Liver (tissue), 3 donors: ENCODE measurements at regions not wholly inside any gene's neighbourhood (a gene's known extent, or its start where the extent isn't known, plus 50 kb on each side); places are given as distances from the start of the nearest gene placed in this dataset.

Source experiments
- ATF3 ChIP-seq: IDR thresholded peaks from 2 replicates; pipeline ENCODE4 v1.6.1; 2016; ENCODE audit warnings: antibody characterized with exemption
- CTCF ChIP-seq: fragments of 150-350 bp; IDR thresholded peaks from 2 replicates; pipeline ENCODE4 v1.5.1; 2017; ENCODE audit warnings: improper control_type of control experiment, low read depth, low read length; ENCODE audit not compliant: missing input control
- EGR1 ChIP-seq, 2 donors: IDR thresholded peaks; 2 replicates each; pipeline ENCODE4 v1.6.1; 2016 to 2018; ENCODE audit warnings: antibody characterized with exemption in 2 of 2, low read depth in 2 of 2
- FOXA1 ChIP-seq: IDR thresholded peaks from 2 replicates; pipeline ENCODE4 v1.6.1; 2016; ENCODE audit warnings: antibody characterized with exemption
- GABPA ChIP-seq, 2 donors: IDR thresholded peaks in 1 of 2; conservative IDR thresholded peaks in 1 of 2; 2 replicates each; pipeline ENCODE4 v1.6.1; 2016; ENCODE audit warnings: antibody characterized with exemption in 2 of 2, mild to moderate bottlenecking in 1 of 2, moderate library complexity in 1 of 2
- JUND ChIP-seq, 2 donors: IDR thresholded peaks; 2 replicates each; pipeline ENCODE4 v1.6.1; 2016; ENCODE audit warnings: antibody characterized with exemption in 2 of 2
- MAX ChIP-seq: IDR thresholded peaks from 2 replicates; pipeline ENCODE4 v1.6.1; 2016; ENCODE audit warnings: antibody characterized with exemption
- RAD21 ChIP-seq, 2 donors: IDR thresholded peaks; 2 replicates each; pipeline ENCODE4 v1.6.1; 2016; ENCODE audit warnings: antibody characterized with exemption in 2 of 2, mild to moderate bottlenecking in 2 of 2
- REST ChIP-seq: IDR thresholded peaks from 2 replicates; pipeline ENCODE4 v1.6.1; 2016; ENCODE audit warnings: antibody characterized with exemption, mild to moderate bottlenecking
- SP1 ChIP-seq: IDR thresholded peaks from 2 replicates; pipeline ENCODE4 v1.6.1; 2018; ENCODE audit warnings: antibody characterized with exemption, mild to moderate bottlenecking
- TAF1 ChIP-seq: conservative IDR thresholded peaks from 2 replicates; pipeline ENCODE4 v1.6.1; 2016; ENCODE audit warnings: antibody characterized with exemption, mild to moderate bottlenecking
- YY1 ChIP-seq: IDR thresholded peaks from 2 replicates; pipeline ENCODE4 v1.6.1; 2016; ENCODE audit warnings: antibody characterized with exemption, mild to moderate bottlenecking
- donor health status: healthy.
- donor health status: healthy.

GRCh38 chr3:5045961-5046360 lies 66.7 kb downstream of the BHLHE40 start:
- no peak for TF ChIP-seq CTCF
- TF ChIP-seq FOXA1, result no peak
- TF ChIP-seq RAD21 (IDR thresholded peaks at IDR 0.05), result no peak
- TF ChIP-seq EGR1 (IDR thresholded peaks at IDR 0.05; ENCODE audit: low read depth in 2 of 2), result no peak
- TF ChIP-seq REST, result no peak
- TF ChIP-seq YY1, result no peak
- TF ChIP-seq TAF1, result no peak
- no peak for TF ChIP-seq ATF3
- TF ChIP-seq GABPA (IDR thresholded peaks at IDR 0.05 in 1 of 2, conservative IDR thresholded peaks at IDR 0.05 in 1 of 2), result no peak
- no peak for TF ChIP-seq JUND (IDR thresholded peaks at IDR 0.05)
- no peak for TF ChIP-seq MAX
- no peak for TF ChIP-seq SP1
